OCI-LY1 (cell line): ENCODE measurements at regions not wholly inside any gene's neighbourhood (a gene's known extent, or its start where the extent isn't known, plus 50 kb on each side); places are given as distances from the start of the nearest gene placed in this dataset.

Source experiments
- EZH2 ChIP-seq: fragments of 200-600 bp; sonication (generic), shearing (Covaris generic); IDR thresholded peaks from 2 replicates; pipeline ENCODE4 v1.8.0; 2017; ENCODE audit warnings: borderline replicate concordance, mixed run types, mild to moderate bottlenecking, antibody characterized with exemption, low read length, moderate library complexity, mixed read lengths
- TF ChIP-seq, protein P1 (sequence below): fragments of 200-600 bp; sonication (generic), shearing (Covaris generic); IDR thresholded peaks from 2 replicates; pipeline ENCODE4 v1.5.1; 2017; ENCODE audit warnings: mild to moderate bottlenecking, antibody characterized with exemption, low read length, moderate library complexity, mixed read lengths

DNA sequence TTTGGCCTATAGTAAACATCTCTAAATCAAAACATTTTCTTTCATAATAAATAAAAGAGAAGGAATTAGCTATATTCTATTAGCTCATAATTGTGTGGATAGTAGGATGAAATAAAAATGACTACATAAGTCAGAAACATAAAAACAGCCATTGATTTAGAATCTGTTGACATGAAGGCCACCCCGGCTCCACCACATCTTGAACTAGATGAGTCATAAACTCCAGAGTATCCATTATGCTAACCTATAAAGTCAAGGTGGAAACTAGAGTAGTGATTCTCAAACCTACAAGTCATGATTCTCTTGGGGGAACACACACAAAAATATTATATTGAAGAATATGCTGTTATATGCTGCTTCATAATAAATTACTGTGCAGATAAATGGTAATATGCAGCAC lies 831.0 kb downstream of the TUSC7 start:
- TF ChIP-seq, protein P1, sequence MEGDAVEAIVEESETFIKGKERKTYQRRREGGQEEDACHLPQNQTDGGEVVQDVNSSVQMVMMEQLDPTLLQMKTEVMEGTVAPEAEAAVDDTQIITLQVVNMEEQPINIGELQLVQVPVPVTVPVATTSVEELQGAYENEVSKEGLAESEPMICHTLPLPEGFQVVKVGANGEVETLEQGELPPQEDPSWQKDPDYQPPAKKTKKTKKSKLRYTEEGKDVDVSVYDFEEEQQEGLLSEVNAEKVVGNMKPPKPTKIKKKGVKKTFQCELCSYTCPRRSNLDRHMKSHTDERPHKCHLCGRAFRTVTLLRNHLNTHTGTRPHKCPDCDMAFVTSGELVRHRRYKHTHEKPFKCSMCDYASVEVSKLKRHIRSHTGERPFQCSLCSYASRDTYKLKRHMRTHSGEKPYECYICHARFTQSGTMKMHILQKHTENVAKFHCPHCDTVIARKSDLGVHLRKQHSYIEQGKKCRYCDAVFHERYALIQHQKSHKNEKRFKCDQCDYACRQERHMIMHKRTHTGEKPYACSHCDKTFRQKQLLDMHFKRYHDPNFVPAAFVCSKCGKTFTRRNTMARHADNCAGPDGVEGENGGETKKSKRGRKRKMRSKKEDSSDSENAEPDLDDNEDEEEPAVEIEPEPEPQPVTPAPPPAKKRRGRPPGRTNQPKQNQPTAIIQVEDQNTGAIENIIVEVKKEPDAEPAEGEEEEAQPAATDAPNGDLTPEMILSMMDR, result no peak
- no peak for TF ChIP-seq EZH2
